GM19438 (cell line): ENCODE measurements at regions not wholly inside any gene's neighbourhood (a gene's known extent, or its start where the extent isn't known, plus 50 kb on each side); places are given as distances from the start of the nearest gene placed in this dataset.
"Not testable (repeated sequence)": the region's sequence is repeated elsewhere in the genome, so short reads cannot be mapped to it uniquely, and the experiment has no call there.

Experiments
- ATAC-seq: cut with Tn5 transposase; IDR thresholded peaks from one replicate; pipeline ENCODE4 v1.9.1; 2021; ENCODE audit warnings: low read depth; ENCODE audit not compliant: unreplicated experiment

GRCh38 chr14:105920151-105920700 is 393.8 kb downstream of the TMEM121 start:
- ATAC-seq: not testable (repeated sequence)

GRCh38 chr14:105920803-105921755 is 394.7 kb downstream of the TMEM121 start:
- not testable (repeated sequence) for ATAC-seq

- ATAC-seq: not testable (repeated sequence)
Measured at GRCh38 chr14:105921781-105922180, 395.4 kb downstream of the TMEM121 start.

GRCh38 chr14:105923520-105924191 is 397.3 kb downstream of the TMEM121 start:
- not testable (repeated sequence) for ATAC-seq

- ATAC-seq: no peak
Measured at GRCh38 chr14:105924951-105925591, 398.7 kb downstream of the TMEM121 start.

- no peak for ATAC-seq
Measured at GRCh38 chr14:105925615-105926372, 399.4 kb downstream of the TMEM121 start.

GRCh38 chr14:105926373-105927095 is 400.2 kb downstream of the TMEM121 start:
- no peak for ATAC-seq

- ATAC-seq: no peak
Measured at GRCh38 chr14:105927096-105928060, 401.0 kb downstream of the TMEM121 start.

- ATAC-seq: not testable (repeated sequence)
Measured at GRCh38 chr14:105928171-105929111, 402.1 kb downstream of the TMEM121 start.

- ATAC-seq: no peak
Measured at GRCh38 chr14:105929327-105930081, 403.1 kb downstream of the TMEM121 start.

- no peak for ATAC-seq
Measured at GRCh38 chr14:105930572-105930971, 404.2 kb downstream of the TMEM121 start.

- ATAC-seq: no peak
Measured at GRCh38 chr14:105931808-105932483, 405.6 kb downstream of the TMEM121 start.

GRCh38 chr14:105933238-105933637 is 406.9 kb downstream of the TMEM121 start:
- no peak for ATAC-seq

GRCh38 chr14:105935384-105935783 is 409.0 kb downstream of the TMEM121 start:
- ATAC-seq: no peak

- no peak for ATAC-seq
Measured at GRCh38 chr14:105937253-105938054, 411.1 kb downstream of the TMEM121 start.
